Left kidney (tissue), 1 donor: ENCODE measurements at regions not wholly inside any gene's neighbourhood (a gene's known extent, or its start where the extent isn't known, plus 50 kb on each side); places are given as distances from the start of the nearest gene placed in this dataset.
"Not testable (repeated sequence)": the region's sequence is repeated elsewhere in the genome, so short reads cannot be mapped to it uniquely, and the experiment has no call there.

Experiments
- DNase-seq: peaks from one replicate; pipeline ENCODE4 v3.0.0-alpha.2; 2013

DNA sequence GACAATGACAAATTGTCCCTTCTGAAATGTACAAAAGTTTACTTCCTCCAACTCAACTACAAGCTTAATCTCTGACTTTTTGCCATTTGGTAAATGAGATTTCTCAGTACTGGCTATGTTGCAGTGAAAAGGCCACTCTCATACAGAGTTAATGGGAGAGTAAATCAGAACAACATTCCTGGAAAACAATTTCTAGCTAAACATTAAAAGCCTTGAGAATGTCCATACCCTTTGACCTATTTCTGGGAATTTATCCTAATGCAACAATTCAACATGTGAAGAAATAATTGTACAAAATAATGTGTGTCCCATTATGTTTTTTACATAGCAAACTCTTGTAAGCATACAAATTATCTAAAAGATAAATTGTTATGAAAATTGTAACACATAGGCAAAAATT, 56.3 kb upstream of the SPEF2 start:
- DNase-seq, result peak; percentile 48

DNA sequence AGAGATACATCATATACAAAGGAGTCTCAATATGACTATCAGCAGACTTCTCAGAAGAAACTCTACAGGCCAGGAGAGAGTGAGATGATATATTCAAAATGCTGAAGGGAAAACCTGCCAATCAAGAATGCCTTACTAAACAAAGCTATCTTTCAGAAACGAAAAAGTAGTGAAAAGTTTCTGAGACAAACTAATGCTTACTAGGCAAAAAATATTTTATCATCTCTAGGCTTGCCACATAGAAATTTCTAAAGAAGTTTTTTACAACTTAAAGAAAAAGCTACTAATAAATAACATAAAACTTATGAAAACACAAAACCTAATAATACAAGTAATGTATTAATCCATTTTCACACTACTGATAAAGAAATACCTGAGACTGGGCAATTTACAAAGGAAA, 59.9 kb upstream of the SPEF2 start:
- no peak for DNase-seq

DNA sequence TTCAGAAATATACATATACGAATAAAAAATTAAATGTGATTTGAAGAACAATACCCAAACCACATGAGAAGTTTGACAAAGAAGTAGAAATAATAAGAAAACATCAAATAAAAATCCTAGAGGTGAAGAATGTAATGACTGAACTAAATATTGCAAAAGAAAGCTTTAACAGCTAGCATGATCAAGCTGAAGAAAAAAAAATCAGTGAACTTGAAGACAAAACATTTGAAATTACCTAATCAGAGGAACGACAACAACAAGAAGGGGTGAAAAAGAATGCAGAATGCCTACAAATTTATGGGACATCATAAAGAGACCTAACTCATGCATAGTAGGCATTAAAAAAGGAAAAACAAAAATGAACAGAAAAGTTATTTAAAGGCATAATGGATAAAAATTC, 60.5 kb upstream of the SPEF2 start:
- no peak for DNase-seq

DNA sequence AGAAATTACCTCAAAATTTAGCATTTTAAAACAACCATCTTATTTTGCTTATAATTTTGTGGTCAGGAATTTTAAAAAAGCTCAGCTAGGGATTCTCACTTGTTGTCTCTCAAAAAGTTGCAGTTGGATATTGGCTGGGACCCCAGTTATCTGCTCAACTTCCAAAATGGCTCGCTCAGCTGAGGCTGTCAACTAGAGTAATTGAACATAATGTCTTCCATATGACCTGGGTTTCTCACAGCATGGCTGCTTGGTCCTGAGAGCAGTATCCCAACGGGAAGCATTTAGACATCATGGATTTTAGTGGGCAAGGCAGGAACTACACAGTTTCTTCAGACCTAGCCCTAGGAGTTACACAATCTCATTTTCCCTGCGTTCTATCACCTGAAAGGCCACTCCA, 63.6 kb upstream of the SPEF2 start:
- no peak for DNase-seq

DNA sequence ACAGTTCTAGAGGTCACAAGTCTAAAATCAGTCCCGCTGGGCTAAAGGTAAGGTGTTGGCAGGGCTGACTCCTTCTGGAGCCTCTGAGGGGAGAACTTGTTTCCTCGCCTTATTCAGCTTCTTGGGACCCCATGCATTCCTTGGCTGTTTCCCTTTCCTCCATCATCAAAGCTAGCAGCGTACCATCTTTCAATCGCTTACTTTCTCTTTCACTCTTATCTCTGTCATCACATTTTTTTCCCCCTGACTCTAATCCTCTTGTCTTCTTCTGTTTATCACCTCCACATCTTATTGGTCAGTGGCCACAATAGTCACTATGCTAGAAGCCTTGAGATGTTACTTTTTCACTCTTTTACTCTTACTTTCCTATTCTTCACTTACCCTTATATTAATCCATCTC, 72.5 kb upstream of the SPEF2 start:
- no peak for DNase-seq

DNA sequence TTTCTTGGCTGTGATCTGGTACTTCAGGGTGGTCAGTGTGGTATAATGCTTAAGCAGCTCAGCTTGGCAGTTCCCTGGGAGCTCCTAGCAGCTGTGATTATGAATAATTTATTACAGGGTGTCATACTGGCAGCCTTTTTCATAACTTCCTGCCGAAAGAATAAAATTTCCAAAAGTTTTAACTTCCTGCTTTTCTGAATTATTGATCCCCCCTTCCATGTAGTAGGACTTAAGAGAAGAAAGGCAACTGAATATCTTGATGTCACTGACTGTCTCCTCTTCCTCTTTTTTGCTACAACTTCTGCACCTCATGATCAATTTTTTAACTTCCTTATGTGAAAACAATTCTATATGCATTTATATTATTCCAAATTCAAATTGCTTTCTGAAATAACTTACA, 74.3 kb upstream of the SPEF2 start:
- no peak for DNase-seq

DNA sequence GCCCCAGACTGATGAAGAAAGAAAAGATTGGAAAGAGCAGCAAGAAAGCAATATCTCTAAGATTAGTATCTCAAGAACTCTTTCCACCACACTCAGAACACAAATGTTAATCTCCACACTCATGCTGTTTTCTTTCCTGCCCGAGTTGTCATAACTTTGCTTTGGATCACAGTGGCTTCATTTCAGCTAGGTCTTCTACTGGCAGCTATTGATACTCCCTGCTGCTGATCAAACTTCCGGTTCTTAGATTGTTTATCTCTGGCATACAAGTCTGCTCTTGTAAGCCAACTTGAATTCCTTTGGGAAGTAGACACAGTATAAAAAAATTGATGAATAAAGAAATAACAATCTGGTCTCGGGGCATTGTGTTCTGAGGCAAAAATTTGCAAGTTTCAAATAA, 77.7 kb upstream of the SPEF2 start:
- no peak for DNase-seq

DNA sequence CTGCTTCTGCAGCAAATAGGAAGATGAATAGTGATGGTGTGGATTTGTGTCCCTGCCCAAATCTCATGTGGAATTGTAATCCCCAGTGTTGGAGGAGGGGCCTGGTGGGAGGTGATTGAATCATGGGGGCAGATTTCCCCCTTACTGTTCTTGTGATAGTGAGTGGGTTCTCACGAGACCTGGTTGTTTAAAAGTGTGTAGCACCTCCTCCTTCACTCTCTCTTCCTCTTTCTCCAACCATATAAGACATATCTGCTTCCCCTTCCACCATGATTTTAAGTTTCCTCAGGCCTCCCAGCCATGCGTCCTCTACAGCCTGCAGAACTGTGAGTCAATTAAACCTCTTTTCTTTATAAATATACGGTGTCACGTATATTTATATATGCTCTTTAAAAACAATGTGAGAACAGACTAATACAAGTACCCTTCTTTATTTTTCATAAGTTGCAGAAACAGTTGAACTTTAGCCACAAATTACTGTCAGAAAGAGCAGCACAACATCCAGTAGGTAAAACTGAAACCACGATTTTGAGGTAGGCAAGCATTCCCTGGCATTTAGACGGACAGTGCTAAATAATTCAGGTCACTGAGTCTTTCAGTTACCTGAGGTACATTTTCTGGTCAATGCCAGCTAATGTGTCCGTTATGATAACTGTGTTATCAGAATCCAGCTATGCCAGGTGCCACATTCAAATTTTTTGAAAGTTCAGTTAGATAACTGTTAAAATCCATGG, 79.3 kb upstream of the SPEF2 start:
- no peak for DNase-seq

DNA sequence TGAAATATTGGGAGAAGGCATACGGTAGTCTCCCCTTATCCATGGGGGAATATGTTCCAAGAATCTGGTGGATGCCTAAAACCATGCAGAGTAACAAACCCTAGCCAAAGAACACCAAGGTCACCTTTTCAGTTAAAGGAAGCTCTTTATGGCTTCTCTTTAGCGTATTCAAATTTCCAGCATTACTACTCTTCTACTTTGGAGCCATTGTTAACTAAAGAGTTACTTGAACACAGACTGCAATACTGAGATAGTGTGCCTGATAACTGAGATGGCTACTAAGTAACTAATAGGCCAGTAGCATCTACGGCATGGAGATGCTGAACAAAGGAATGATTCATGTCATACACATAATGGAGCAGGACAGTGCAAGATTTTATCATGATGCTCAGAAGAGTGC, 84.5 kb upstream of the SPEF2 start:
- no peak for DNase-seq

DNA sequence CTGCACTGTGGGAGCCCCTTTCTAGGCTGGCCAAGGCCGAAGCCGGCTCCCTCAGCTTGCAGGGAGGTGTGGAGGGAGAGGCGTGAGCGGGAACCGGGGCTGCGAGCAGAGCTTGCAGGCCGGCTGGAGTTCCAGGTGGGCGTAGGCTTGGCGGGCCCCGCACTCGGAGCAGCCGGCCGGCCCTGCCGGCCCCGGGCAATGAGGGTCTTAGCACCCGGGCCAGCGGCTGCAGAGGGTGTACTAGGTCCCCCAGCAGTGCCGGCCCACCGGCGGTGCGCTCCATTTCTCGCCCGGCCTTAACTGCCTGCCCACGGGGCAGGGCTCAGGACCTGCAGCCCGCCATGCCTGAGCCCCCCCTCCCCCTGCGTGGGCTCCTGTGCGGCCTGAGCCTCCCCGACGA, 86.1 kb upstream of the SPEF2 start:
- DNase-seq, result not testable (repeated sequence)

DNA sequence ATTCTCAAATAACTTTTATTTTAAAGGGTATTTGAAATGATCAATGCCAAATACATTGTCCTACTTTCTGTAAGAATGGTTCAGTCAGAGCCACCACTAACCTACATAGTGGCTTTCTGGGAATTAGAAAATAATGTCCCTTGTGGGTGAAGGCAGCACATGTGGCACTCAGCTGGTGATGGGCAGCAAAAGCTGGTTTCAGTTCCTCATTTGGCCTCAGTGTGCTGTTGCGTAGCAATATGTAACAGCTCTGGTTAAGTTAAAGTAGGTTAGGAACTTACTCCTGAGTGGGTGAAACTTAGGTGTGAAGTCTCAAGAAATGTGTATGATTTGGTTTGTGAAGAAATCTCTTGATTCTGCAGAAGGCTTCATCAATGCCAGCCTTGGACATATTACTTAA, 99.6 kb upstream of the SPEF2 start:
- no peak for DNase-seq

DNA sequence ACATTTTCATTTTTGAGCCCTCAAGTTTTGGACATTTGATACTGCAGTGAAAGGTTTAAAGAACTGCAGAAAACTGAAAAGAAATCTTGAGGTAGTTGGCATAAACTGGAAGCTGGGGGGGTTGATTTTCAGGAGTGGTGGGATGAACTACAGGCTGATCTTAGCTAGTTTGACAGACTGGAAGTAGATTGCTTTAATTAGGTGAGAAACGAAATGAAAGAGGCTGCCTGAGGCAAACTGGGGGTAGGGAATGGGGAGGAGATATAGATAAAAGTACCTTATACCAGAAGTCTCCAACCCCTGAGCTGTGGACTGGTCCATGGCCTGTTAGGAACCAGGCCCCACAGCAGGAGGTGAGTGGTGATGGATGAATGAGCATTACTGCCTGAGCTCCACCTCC, 101.4 kb upstream of the SPEF2 start:
- DNase-seq, result no peak

DNA sequence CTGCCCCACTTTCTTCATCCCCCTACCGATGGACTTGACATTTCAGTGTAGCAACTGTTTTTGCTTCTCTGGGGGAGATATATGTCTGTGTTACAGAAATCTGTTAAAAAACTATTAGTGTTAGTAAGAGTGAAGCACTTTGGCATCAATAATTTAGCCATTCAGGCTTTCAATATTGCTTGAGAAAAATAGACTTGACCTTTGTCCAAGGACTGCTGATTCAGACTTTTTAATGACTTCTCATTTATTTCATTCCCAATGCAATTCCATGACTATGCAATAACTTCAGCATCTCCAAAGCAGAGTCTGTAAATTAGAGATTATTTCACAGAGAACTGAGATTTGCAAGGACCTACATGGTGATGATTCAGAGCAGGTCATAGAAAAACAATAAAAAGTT, 104.1 kb upstream of the SPEF2 start:
- no peak for DNase-seq

DNA sequence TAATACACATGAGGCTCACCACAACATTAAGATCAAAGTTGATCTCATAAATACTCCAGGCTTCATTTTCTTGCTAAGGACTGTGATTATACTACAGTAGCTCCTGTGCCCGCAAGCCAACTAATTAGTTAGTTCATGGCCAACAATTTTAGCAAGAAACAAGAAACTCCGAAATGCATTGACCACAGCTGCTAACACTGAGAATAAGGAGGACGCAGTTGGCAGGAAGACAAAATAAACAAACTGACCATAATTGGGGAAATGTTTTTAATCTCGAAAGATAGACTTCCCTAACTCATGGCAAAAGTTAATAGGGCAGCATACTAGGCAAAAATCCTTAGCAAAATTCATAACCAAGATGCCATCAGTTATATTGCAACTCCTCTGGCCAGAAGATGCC, 115.5 kb upstream of the SPEF2 start:
- no peak for DNase-seq

DNA sequence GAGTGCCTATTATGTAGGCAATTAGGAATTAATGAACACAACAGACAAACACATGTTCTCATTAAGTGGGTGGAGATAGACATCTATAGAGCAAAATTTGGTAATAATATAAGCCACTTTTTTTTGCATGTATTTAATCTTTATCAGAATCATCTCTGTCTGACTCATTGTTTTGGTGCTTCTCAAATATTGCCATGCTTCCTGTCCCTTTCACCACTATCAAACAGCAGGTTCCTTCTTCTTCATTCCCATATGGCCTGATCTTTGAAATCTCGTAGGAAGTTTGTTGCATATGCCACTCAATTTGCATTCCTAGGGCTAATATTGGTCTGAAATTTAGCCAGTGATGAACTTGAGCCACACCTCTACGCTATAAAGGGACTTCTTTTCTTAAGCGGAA, 128.9 kb upstream of the SPEF2 start:
- DNase-seq, result no peak

DNA sequence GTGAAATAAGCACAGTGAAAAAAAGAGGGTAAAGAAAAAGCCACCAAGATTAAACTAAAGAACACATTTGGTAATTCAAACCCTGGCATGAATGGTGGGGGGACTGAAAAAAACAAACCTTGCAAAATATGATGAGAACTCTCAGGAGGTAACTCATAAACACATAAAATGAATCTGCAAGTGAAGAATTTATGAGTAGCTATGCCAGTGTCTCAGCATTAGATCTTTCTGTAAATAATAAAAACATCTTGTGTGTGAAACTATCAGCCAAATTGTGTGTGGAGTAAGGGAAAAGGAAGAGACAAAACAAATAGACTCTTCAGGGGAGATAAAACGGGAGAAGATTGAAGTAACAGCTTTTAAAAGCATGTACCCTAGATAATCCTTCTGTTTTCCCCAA, 129.6 kb upstream of the SPEF2 start:
- no peak for DNase-seq

DNA sequence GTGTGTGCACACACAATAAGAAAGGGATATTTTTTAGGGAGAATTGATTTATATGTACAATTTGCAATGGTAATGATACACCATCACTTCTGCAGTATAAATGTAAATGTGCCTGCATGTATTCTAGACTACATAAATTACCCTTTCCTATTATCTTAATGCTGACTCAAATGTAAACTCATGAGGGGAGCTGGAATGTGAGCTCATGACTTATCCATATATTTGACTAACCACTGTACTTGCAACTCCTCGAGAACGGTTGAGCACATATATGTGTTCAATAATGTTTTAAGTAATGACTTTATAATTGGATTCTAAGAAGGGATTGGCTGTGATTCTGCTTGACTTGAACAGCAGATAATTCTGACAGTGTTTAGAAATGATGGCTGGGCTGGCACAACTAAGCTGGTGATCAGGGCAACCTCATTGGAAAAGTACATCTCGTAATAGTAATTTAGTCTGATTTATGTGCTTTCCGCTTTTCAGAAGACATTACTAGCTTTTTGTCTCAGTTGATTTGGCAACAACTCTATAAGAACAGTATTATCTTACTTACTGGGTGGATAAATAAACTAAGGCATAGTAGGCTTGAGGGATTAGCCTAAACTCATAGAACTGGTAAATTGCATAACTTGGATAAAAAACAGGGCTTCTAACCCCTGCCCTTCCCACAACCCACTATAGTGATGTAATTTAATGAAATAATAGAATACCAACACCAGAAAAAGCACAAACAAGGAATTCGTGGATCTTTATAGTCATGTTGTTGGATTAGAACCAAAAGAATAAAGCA, 130.2 kb upstream of the SPEF2 start:
- DNase-seq, result no peak

DNA sequence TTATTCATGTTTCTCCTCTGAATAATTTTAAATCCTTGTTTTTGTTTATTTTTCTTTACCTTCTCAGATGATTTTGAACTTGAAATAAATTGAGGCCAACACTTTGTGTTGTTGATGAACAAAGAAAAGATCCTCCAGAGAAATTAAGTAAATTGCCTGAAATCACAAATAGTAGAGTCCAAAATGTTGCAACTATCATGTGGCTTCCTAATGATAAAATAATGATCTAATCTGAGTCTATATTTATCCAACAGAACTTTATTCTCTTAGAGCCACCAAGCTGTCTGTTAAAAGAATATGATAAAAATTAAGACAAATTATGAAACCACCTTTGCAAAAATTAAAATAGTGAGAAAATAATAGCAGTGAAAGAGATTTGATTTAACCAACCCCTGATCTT, 132.2 kb upstream of the SPEF2 start:
- DNase-seq, result no peak

DNA sequence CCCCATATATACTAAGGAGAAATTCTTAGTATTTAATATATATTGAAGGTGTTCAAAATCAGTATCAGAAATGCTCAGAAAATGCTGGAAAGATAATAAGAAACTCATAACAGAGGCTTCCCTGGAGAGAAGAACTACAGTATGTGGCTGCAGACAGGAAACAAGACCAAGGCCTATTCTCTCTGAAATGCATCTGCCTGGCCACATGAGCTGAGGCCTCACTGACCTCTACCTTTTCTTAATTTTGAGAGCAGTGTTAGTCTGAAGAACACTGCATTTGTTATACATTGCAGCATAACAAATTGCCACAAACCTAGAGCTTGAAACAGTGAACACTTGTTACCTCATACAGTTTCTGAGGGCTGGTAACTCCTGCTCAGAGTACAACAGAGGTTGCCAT, 133.4 kb upstream of the SPEF2 start:
- no peak for DNase-seq

DNA sequence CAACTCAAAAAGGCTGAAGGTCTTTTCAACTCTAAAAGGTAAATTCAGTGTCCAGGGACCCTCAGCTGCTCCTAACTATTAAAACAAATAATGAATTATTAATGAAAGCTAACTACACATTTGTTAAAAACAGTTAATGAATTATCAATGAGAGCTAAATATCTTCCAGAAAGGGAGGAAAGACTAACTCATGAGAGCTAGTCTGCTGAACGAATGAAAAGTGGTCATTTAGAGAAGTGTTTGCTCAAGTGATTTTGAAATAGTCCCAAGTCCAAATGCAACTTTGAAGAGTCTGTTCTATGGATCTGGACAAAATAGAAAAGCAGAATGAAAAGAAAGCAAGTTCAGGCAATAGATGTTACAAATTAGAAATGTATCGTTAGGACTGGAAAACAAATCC, 133.9 kb upstream of the SPEF2 start:
- no peak for DNase-seq

DNA sequence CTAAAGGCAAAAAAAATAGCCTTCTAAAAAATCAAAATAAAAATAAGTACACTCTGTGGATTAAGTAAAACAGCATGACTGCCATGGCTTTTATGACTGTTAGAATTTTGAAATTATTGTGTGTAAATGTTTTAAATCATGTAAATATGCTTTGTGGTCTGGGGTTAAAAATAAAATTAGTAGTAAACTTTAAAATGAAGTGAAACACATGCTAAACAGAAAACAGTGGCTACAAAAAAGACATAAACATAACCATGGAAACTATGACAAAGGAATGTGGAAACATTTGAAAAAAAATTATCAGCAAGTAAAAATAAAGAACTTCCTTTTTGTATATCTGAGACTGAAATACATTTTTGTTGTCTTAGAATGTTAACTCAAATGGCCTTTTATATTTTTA, 134.5 kb upstream of the SPEF2 start:
- peak; percentile 64 for DNase-seq

DNA sequence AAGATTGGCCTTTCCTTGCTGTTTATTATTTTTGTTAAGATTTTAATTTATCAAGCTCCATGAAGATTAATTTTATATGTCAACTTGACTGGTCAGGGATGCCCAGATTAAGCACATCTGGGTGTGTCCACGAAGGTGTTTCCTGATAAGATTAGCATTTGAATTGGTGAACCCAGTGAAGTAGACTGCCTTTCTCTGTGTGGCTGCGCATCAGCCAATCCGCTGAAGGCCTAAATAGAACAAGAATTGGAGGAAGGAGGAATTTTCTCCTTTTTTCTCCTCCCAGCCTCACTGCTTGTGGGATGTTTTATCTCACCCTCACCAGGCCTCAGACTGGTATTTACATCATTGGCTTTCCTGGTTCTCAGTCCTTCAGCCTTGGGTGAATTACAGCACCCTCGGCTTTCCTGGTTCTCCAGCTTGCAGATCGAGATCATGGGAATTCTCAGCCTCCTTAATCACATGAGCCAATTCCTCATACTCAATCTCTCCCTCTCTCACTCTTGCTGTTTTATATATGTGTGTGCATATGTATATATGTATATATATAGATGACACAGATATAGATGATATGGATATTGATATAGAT, 135.4 kb upstream of the SPEF2 start:
- DNase-seq, result no peak

DNA sequence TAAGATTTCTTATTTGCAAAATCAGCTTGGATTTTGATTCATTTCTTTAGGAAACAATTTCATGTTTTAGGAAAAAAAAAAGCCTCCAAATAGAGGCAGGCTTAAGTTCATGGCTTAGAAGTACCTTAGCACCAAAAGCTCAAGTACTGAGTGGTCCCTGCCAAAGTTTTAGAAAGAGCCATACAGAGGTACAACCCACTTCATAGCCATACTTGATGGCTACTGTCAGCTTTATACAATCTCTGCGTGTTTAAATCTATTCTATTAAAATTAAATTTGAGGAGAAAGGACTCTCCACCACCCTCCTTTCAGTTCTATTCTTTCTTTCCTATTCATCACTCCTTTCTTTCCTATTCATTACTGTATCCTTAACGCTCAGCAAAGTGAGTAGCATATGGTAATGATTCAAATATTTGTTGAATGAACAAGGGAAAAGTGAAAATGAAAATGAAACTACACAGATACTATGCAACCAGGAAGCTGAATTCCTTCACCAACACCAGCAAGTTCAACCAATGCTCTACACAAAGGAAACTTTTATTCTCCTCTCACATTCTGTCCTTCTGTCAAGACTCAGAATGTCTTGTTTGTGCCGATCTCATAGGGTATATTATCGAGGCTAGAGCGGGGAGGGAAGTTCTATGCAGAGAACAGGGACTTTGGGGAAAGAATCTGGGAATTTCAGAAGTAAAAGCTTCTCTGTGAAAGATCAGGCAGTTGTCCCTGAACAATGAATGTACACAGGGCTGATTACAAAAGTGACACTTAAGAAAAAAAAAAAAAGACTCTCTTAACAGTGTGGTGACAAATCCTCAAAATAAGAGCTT, 138.6 kb upstream of the SPEF2 start:
- DNase-seq, result no peak
